Activated T-helper 1 cell treated with anti-CD3 and anti-CD28 coated beads, Interleukin-12 subunit alpha, Interleukin-12 subunit beta, Interleukin-2, Interleukin-4 antibody, amounts not matched to agents 30 ng/mL and 10 ng/mL and 1 ng/mL, durations not matched to agents 14 hours and 24 hours and 36 hours (primary cell): ENCODE measurements at regions not wholly inside any gene's neighbourhood (a gene's known extent, or its start where the extent isn't known, plus 50 kb on each side); places are given as distances from the start of the nearest gene placed in this dataset.

Experiments used
- DNase-seq: peaks from one replicate; pipeline ENCODE4 v3.0.0; 2021; ENCODE audit warnings: low spot score
- H3K27ac Mint-ChIP-seq: one replicate; pipeline ENCODE4 v1.8.0; 2021; ENCODE audit warnings: mild to moderate bottlenecking, mixed read lengths
- H3K27me3 Mint-ChIP-seq: one replicate; pipeline ENCODE4 v1.8.0; 2022; ENCODE audit warnings: mild to moderate bottlenecking, moderate library complexity, mixed read lengths; ENCODE audit not compliant: insufficient read depth
- H3K36me3 Mint-ChIP-seq: one replicate; pipeline ENCODE4 v1.8.0; 2021; ENCODE audit warnings: low read depth, mixed read lengths
- H3K4me1 Mint-ChIP-seq: one replicate; pipeline ENCODE4 v1.8.0; 2021; ENCODE audit warnings: low read depth, mixed read lengths
- H3K4me3 Mint-ChIP-seq: one replicate; pipeline ENCODE4 v1.8.0; 2021; ENCODE audit warnings: mild to moderate bottlenecking, moderate library complexity, mixed read lengths
- H3K9me3 Mint-ChIP-seq: one replicate; pipeline ENCODE4 v1.8.0; 2021; ENCODE audit warnings: mixed read lengths
- intact Hi-C: fragments of 100-400 bp; cut with micrococcal nuclease; formaldehyde crosslinking; loops from one replicate; pipeline ENCODE4 v1.15.1; 2024

DNA sequence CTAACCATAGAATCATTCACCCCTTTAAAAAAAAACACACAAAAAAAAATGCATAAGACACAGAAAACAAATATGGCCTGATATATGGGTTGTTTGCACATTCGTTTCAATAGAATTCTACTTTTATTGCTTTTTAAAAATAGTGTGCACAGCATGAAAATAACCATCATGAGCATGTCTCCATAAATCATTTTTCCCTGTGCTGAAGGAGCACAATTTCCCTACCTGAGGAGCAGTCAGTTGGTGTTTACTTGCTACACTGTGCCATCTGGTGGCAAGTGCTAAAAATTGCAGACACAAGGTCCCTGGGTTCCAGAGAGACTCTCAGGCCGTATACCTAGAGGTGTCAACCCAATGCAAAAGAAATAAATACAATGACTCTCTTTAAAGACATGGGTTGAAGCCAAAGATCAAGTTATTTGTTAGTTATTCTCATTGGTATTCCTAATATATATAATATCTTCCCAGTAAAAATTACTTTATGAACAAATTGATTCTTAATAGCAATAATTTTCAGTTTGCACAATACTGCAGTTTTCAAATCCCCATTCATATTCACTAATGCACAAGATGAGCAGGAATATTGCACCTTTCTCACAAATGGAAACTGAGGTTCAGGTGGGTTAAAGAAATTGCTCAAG is 551.4 kb downstream of the IQCM start:
- H3K27me3 Mint-ChIP-seq, result peaks cover 2% of the 10 kb centered on the region
- H3K4me3 Mint-ChIP-seq, result no peak overlapping the region
- no peaks in the 10 kb centered on the region for H3K36me3 Mint-ChIP-seq
- no peaks in the 10 kb centered on the region for H3K4me1 Mint-ChIP-seq
- H3K9me3 Mint-ChIP-seq, result no peaks in the 10 kb centered on the region
- intact Hi-C loops, result loop anchor here (5.0 to 10.0 kb wide), 3 partner anchors 269 to 1339 kb away; no protein-coding TSS in a partner anchor
- no peak for DNase-seq
- no peak overlapping the region for H3K27ac Mint-ChIP-seq

GRCh38 chr4:149248191-149248764 is 567.4 kb downstream of the IQCM start:
- no peaks in the 10 kb centered on the region for H3K4me1 Mint-ChIP-seq
- H3K4me3 Mint-ChIP-seq, result no peak overlapping the region
- H3K9me3 Mint-ChIP-seq, result peaks cover 3% of the 10 kb centered on the region
- H3K36me3 Mint-ChIP-seq, result no peaks in the 10 kb centered on the region
- H3K27me3 Mint-ChIP-seq, result no peaks in the 10 kb centered on the region
- intact Hi-C loops, result no loop called here
- DNase-seq, result no peak
- H3K27ac Mint-ChIP-seq, result no peak overlapping the region

GRCh38 chr4:149247164-149247563 is 568.5 kb downstream of the IQCM start:
- no peaks in the 10 kb centered on the region for H3K27me3 Mint-ChIP-seq
- H3K36me3 Mint-ChIP-seq, result no peaks in the 10 kb centered on the region
- DNase-seq, result no peak
- no peaks in the 10 kb centered on the region for H3K4me1 Mint-ChIP-seq
- peaks cover 3% of the 10 kb centered on the region for H3K9me3 Mint-ChIP-seq
- intact Hi-C loops, result no loop called here
- H3K4me3 Mint-ChIP-seq, result no peak overlapping the region
- H3K27ac Mint-ChIP-seq, result no peak overlapping the region

GRCh38 chr4:149245333-149245732 is 570.3 kb downstream of the IQCM start:
- no peak overlapping the region for H3K4me3 Mint-ChIP-seq
- H3K9me3 Mint-ChIP-seq, result no peaks in the 10 kb centered on the region
- H3K27me3 Mint-ChIP-seq, result no peaks in the 10 kb centered on the region
- intact Hi-C loops, result no loop called here
- H3K36me3 Mint-ChIP-seq, result no peaks in the 10 kb centered on the region
- H3K27ac Mint-ChIP-seq, result no peak overlapping the region
- no peak for DNase-seq
- no peaks in the 10 kb centered on the region for H3K4me1 Mint-ChIP-seq

DNA sequence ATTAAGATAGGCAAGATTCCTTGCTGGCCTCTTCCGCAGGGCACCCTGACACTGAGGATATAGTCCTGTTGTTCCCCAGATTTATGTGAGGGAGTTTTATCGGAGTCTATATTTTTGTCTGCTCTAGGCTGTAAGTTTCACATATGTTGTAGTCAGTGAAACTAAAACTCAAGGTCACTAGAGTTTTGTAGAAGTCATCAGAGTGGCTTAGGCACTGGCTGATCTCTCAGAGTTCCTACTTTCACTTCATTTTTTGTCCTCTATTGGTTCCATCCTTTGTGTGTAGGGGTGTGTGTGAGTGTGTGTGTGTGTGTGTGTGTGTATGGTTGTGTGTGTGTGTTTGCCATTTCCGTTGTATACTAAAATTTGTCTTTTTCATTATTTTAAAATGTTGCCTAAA is 577.5 kb downstream of the IQCM start:
- no peaks in the 10 kb centered on the region for H3K27me3 Mint-ChIP-seq
- DNase-seq, result no peak
- H3K9me3 Mint-ChIP-seq, result no peaks in the 10 kb centered on the region
- H3K27ac Mint-ChIP-seq, result no peak overlapping the region
- H3K4me1 Mint-ChIP-seq, result no peaks in the 10 kb centered on the region
- intact Hi-C loops, result no loop called here
- H3K36me3 Mint-ChIP-seq, result no peaks in the 10 kb centered on the region
- no peak overlapping the region for H3K4me3 Mint-ChIP-seq

DNA sequence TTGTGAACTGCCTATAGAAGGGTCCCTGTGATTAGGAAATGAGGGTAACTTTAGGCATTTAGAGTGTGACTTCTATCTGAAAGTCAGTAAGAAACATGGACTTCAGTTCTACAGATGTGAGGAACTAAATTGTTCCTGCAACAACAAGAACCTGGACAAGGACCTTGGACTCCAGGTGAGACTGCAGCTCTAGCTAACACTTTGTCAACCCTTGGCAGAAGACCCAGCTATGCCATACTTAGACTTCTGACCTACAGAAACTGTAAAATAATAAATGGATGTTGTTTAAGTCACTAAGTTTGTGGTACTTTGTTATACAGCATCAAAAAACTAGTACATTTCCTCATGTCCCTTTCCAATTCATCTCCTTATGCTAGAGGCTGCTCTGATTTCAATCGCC is 580.8 kb downstream of the IQCM start:
- Mint-ChIP-seq H3K9me3 (peaks cover 4% of the 10 kb centered on the region), H3K4me3 (no peak overlapping the region), H3K36me3 (no peaks in the 10 kb centered on the region), H3K4me1 (no peaks in the 10 kb centered on the region), H3K27me3 (no peaks in the 10 kb centered on the region), H3K27ac (no peak overlapping the region)
- intact Hi-C loops, result no loop called here
- no peak for DNase-seq

- Mint-ChIP-seq H3K4me1 (no peaks in the 10 kb centered on the region), H3K36me3 (no peaks in the 10 kb centered on the region), H3K4me3 (no peak overlapping the region), H3K27me3 (no peaks in the 10 kb centered on the region), H3K27ac (no peak overlapping the region), H3K9me3 (no peaks in the 10 kb centered on the region)
- no peak for DNase-seq
- intact Hi-C loops, result no loop called here
Observed at GRCh38 chr4:149223659-149224058, 592.0 kb downstream of the IQCM start.

GRCh38 chr4:149218672-149219071 is 597.0 kb downstream of the IQCM start:
- DNase-seq, result no peak
- no peaks in the 10 kb centered on the region for H3K9me3 Mint-ChIP-seq
- H3K4me1 Mint-ChIP-seq, result no peaks in the 10 kb centered on the region
- H3K36me3 Mint-ChIP-seq, result no peaks in the 10 kb centered on the region
- no peak overlapping the region for H3K4me3 Mint-ChIP-seq
- H3K27me3 Mint-ChIP-seq, result no peaks in the 10 kb centered on the region
- H3K27ac Mint-ChIP-seq, result no peak overlapping the region
- intact Hi-C loops, result no loop called here

GRCh38 chr4:149214301-149214700 is 601.3 kb downstream of the IQCM start:
- H3K36me3 Mint-ChIP-seq, result no peaks in the 10 kb centered on the region
- no peaks in the 10 kb centered on the region for H3K4me1 Mint-ChIP-seq
- H3K9me3 Mint-ChIP-seq, result no peaks in the 10 kb centered on the region
- DNase-seq, result no peak
- intact Hi-C loops, result no loop called here
- H3K4me3 Mint-ChIP-seq, result no peak overlapping the region
- no peak overlapping the region for H3K27ac Mint-ChIP-seq
- no peaks in the 10 kb centered on the region for H3K27me3 Mint-ChIP-seq

- no peak overlapping the region for H3K4me3 Mint-ChIP-seq
- intact Hi-C loops, result no loop called here
- no peak for DNase-seq
- H3K9me3 Mint-ChIP-seq, result no peaks in the 10 kb centered on the region
- H3K4me1 Mint-ChIP-seq, result no peaks in the 10 kb centered on the region
- no peaks in the 10 kb centered on the region for H3K36me3 Mint-ChIP-seq
- H3K27me3 Mint-ChIP-seq, result no peaks in the 10 kb centered on the region
- no peak overlapping the region for H3K27ac Mint-ChIP-seq
Observed at GRCh38 chr4:149211876-149212275, 603.8 kb downstream of the IQCM start.

- Mint-ChIP-seq H3K36me3 (no peaks in the 10 kb centered on the region), H3K27me3 (no peaks in the 10 kb centered on the region), H3K9me3 (no peaks in the 10 kb centered on the region), H3K4me3 (no peak overlapping the region), H3K27ac (no peak overlapping the region), H3K4me1 (no peaks in the 10 kb centered on the region)
- DNase-seq, result no peak
- intact Hi-C loops, result no loop called here
Observed at GRCh38 chr4:149203256-149204001, 612.2 kb downstream of the IQCM start.

DNA sequence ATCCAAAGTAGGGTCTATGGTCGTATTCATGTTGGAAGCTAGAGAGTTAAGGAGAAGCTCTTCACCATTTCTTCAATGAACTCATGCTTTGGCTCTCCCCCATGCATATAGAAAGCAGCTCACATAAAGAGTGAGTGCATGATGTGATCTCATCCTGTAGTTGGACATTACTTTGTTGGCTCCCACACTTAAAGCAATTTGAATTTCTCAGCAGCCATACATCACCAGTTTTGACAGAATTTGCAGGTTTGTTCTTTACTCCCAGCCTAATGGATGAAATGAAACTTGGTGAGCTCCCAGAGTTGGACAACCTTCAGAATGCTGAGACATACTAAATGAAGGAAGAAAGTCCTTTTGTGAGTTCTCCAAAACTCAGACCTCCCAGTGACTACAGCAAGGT is 613.5 kb downstream of the IQCM start:
- DNase-seq, result no peak
- no peaks in the 10 kb centered on the region for H3K27me3 Mint-ChIP-seq
- no peaks in the 10 kb centered on the region for H3K4me1 Mint-ChIP-seq
- H3K36me3 Mint-ChIP-seq, result no peaks in the 10 kb centered on the region
- H3K9me3 Mint-ChIP-seq, result no peaks in the 10 kb centered on the region
- no peak overlapping the region for H3K27ac Mint-ChIP-seq
- intact Hi-C loops, result no loop called here
- no peak overlapping the region for H3K4me3 Mint-ChIP-seq

GRCh38 chr4:149199594-149199993 is 616.0 kb downstream of the IQCM start:
- Mint-ChIP-seq H3K4me1 (no peaks in the 10 kb centered on the region), H3K36me3 (no peaks in the 10 kb centered on the region), H3K27ac (no peak overlapping the region), H3K27me3 (no peaks in the 10 kb centered on the region), H3K9me3 (no peaks in the 10 kb centered on the region), H3K4me3 (no peak overlapping the region)
- intact Hi-C loops, result no loop called here
- no peak for DNase-seq
